GM12865 (cell line): ENCODE measurements at regions not wholly inside any gene's neighbourhood (a gene's known extent, or its start where the extent isn't known, plus 50 kb on each side); places are given as distances from the start of the nearest gene placed in this dataset.
A peak's percentile ranks its signal among the peaks of the same experiment; 100 is the strongest.

Source experiments
- DNase-seq: peaks from one replicate; pipeline ENCODE4 v3.0.0; 2010; ENCODE audit warnings: low read depth
- H3K4me3 ChIP-seq: 2 replicates; pipeline ENCODE4 v1.5.1; 2011; ENCODE audit warnings: mild to moderate bottlenecking, low read depth, low read length, control low read depth
- CTCF ChIP-seq: IDR thresholded peaks from 2 replicates; pipeline ENCODE4 v1.5.1; 2011; ENCODE audit warnings: low read length, control low read depth, low read depth, inconsistent platforms; ENCODE audit not compliant: insufficient read depth; ENCODE audit errors: missing control alignments

GRCh38 chr1:191876631-191877030, 281.6 kb upstream of the RGS18 start:
- TF ChIP-seq CTCF: no peak
- no peak overlapping the region for H3K4me3 ChIP-seq
- no peak for DNase-seq

GRCh38 chr1:191882870-191883269, 275.4 kb upstream of the RGS18 start:
- no peak for DNase-seq
- no peak overlapping the region for H3K4me3 ChIP-seq
- no peak for TF ChIP-seq CTCF

- H3K4me3 ChIP-seq: no peak overlapping the region
- TF ChIP-seq CTCF: no peak
- DNase-seq: peak; percentile 19
These were observed 271.3 kb upstream of the RGS18 start for GRCh38 chr1:191886977-191887376.

- no peak for TF ChIP-seq CTCF
- no peak overlapping the region for H3K4me3 ChIP-seq
- DNase-seq: peak; percentile 5
These were observed 269.2 kb upstream of the RGS18 start for GRCh38 chr1:191888996-191889622.

GRCh38 chr1:191889623-191890003, 268.6 kb upstream of the RGS18 start:
- no peak overlapping the region for H3K4me3 ChIP-seq
- no peak for DNase-seq
- TF ChIP-seq CTCF: no peak

- TF ChIP-seq CTCF: no peak
- DNase-seq: no peak
- no peak overlapping the region for H3K4me3 ChIP-seq
These were observed 267.7 kb upstream of the RGS18 start for GRCh38 chr1:191890433-191891088.

- no peak overlapping the region for H3K4me3 ChIP-seq
- DNase-seq: no peak
- no peak for TF ChIP-seq CTCF
These were observed 265.5 kb upstream of the RGS18 start for GRCh38 chr1:191892716-191893115.
